Neuronal stem cell (in vitro differentiated cells): ENCODE measurements at regions not wholly inside any gene's neighbourhood (a gene's known extent, or its start where the extent isn't known, plus 50 kb on each side); places are given as distances from the start of the nearest gene placed in this dataset.
A peak's percentile ranks its signal among the peaks of the same experiment; 100 is the strongest.
"Not testable (repeated sequence)": the region's sequence is repeated elsewhere in the genome, so short reads cannot be mapped to it uniquely, and the experiment has no call there.

Source experiments
- DNase-seq: peaks from one replicate; pipeline ENCODE4 v3.0.0-alpha.2; 2013; ENCODE audit warnings: low spot score
- H2AFZ ChIP-seq: one replicate; pipeline ENCODE4 v1.6.1; 2013; ENCODE audit warnings: mild to moderate bottlenecking, low read length, inconsistent platforms
- H2AK5ac ChIP-seq: 2 replicates; pipeline ENCODE4 v1.6.1; 2013; ENCODE audit warnings: low read depth, mild to moderate bottlenecking, inconsistent platforms, low read length, moderate library complexity, mixed read lengths
- H2BK120ac ChIP-seq: 2 replicates; pipeline ENCODE4 v1.6.1; 2013; ENCODE audit warnings: low read depth, mild to moderate bottlenecking, inconsistent platforms, low read length, moderate library complexity, mixed read lengths
- H2BK12ac ChIP-seq: one replicate; pipeline ENCODE4 v1.6.1; 2013; ENCODE audit warnings: low read length, inconsistent platforms
- H2BK15ac ChIP-seq: 2 replicates; pipeline ENCODE4 v1.6.1; 2013; ENCODE audit warnings: mild to moderate bottlenecking, low read length, inconsistent platforms, mixed read lengths
- H2BK5ac ChIP-seq: one replicate; pipeline ENCODE4 v1.6.1; 2013; ENCODE audit warnings: inconsistent platforms, mild to moderate bottlenecking, low read length, moderate library complexity
- H3K14ac ChIP-seq: one replicate; pipeline ENCODE4 v1.6.1; 2013; ENCODE audit warnings: low read length, inconsistent platforms
- H3K18ac ChIP-seq: 2 replicates; pipeline ENCODE4 v1.6.1; 2013; ENCODE audit warnings: low read length, inconsistent platforms
- H3K23ac ChIP-seq: 2 replicates; pipeline ENCODE4 v1.6.1; 2013; ENCODE audit warnings: low read depth, mild to moderate bottlenecking, mixed read lengths, low read length, inconsistent platforms; ENCODE audit not compliant: poor library complexity
- H3K27ac ChIP-seq: replicated peaks from 3 replicates; pipeline ENCODE4 v1.5.1; 2013; ENCODE audit warnings: low read length, inconsistent platforms
- H3K27me3 ChIP-seq, 3 experiments: 2 replicates each; pipeline ENCODE4 v1.6.1; 2013; ENCODE audit warnings: low read length in 3 of 3, mild to moderate bottlenecking in 2 of 3, inconsistent platforms in 1 of 3, low read depth in 1 of 3, mixed read lengths in 1 of 3, moderate library complexity in 1 of 3; ENCODE audit not compliant: control insufficient read depth in 3 of 3, insufficient read depth in 3 of 3
- H3K36me3 ChIP-seq, 2 donors: replicated peaks in 1 of 2; 2 replicates each; pipeline ENCODE4 v1.6.1; 2013; ENCODE audit warnings: low read length in 2 of 2; ENCODE audit not compliant: control insufficient read depth in 2 of 2, insufficient read depth in 2 of 2
- H3K4ac ChIP-seq: 2 replicates; pipeline ENCODE4 v1.6.1; 2013; ENCODE audit warnings: inconsistent platforms, mild to moderate bottlenecking, low read length, moderate library complexity
- H3K4me1 ChIP-seq, 2 donors: 1 replicate in 1 of 2; 2 replicates in 1 of 2; pipeline ENCODE4 v1.6.1; 2013; ENCODE audit warnings: low read length in 2 of 2, low read depth in 1 of 2; ENCODE audit not compliant: control insufficient read depth in 2 of 2, insufficient read depth in 1 of 2
- H3K4me2 ChIP-seq: one replicate; pipeline ENCODE4 v1.6.1; 2013; ENCODE audit warnings: mild to moderate bottlenecking, low read length, inconsistent platforms; ENCODE audit not compliant: insufficient read depth, poor library complexity, severe bottlenecking
- H3K4me3 ChIP-seq, 2 donors: 2 replicates each; pipeline ENCODE4 v1.5.1; 2013; ENCODE audit warnings: low read length in 2 of 2, mild to moderate bottlenecking in 2 of 2, inconsistent platforms in 1 of 2, moderate library complexity in 1 of 2
- H3K79me1 ChIP-seq: one replicate; pipeline ENCODE4 v1.6.1; 2013; ENCODE audit warnings: low read depth, mild to moderate bottlenecking, inconsistent platforms, low read length, moderate library complexity
- H3K9ac ChIP-seq: one replicate; pipeline ENCODE4 v1.6.1; 2013; ENCODE audit warnings: mild to moderate bottlenecking, low read depth, low read length, inconsistent platforms; ENCODE audit not compliant: poor library complexity
- H3K9me3 ChIP-seq, 2 donors: replicated peaks in 1 of 2; 2 replicates each; pipeline versions ENCODE3 to v1.6.1; 2013; ENCODE audit warnings: low read length in 2 of 2, mild to moderate bottlenecking in 2 of 2, inconsistent platforms in 1 of 2, low read depth in 1 of 2, mixed read lengths in 1 of 2, moderate library complexity in 1 of 2; ENCODE audit not compliant: control insufficient read depth in 2 of 2, insufficient read depth in 1 of 2
- H4K8ac ChIP-seq: one replicate; pipeline ENCODE4 v1.6.1; 2013; ENCODE audit warnings: low read depth, mild to moderate bottlenecking, inconsistent platforms, low read length, moderate library complexity
- H4K91ac ChIP-seq: one replicate; pipeline ENCODE4 v1.6.1; 2013; ENCODE audit warnings: low read length, low read depth, mild to moderate bottlenecking, inconsistent platforms; ENCODE audit not compliant: poor library complexity
- WGBS, 2 donors: extraction: QIAGEN DNeasy Blood & Tissue Kit; methylation state at CpG; one replicate each; pipeline ENCODE4 v1.1.7; 2013; ENCODE audit warnings: missing lambda C conversion rate in 2 of 2, mixed read lengths in 1 of 2; ENCODE audit not compliant: insufficient read length in 2 of 2, insufficient replicate concordance in 1 of 2; ENCODE audit errors: extremely low coverage in 2 of 2; 5-methylcytosine and 5-hydroxymethylcytosine counted together

GRCh38 chr4:12118651-12119213 is 690.0 kb upstream of the HS3ST1 start:
- Histone ChIP-seq H3K9ac (no peak overlapping the region), H4K91ac (no peak overlapping the region), H2BK15ac (no peak overlapping the region), H3K36me3 (no peaks in the 10 kb centered on the region), H3K14ac (no peak overlapping the region), H3K4me2 (no peak overlapping the region), H2BK120ac (no peak overlapping the region), H3K9me3 (no peaks in the 10 kb centered on the region), H2AFZ (no peak overlapping the region), H3K4me3 (no peak overlapping the region), H3K79me1 (no peaks in the 10 kb centered on the region), H3K4me1 (no peaks in the 10 kb centered on the region), H4K8ac (no peak overlapping the region), H3K27me3 (no peaks in the 10 kb centered on the region), H3K27ac (no peak overlapping the region), H3K18ac (no peak overlapping the region), H3K23ac (no peak overlapping the region), H2BK12ac (no peak overlapping the region), H3K4ac (no peak overlapping the region), H2AK5ac (no peak overlapping the region), H2BK5ac (no peak overlapping the region)
- no peak for DNase-seq
- WGBS, 2 donors = no CpG with 5 or more reads among the region's 2 CpGs

- no peak overlapping the region for H3K4me2 ChIP-seq
- no peak overlapping the region for H4K91ac ChIP-seq
- H3K36me3 ChIP-seq = no peaks in the 10 kb centered on the region
- H2BK15ac ChIP-seq = no peak overlapping the region
- H3K9ac ChIP-seq = no peak overlapping the region
- no peaks in the 10 kb centered on the region for H3K79me1 ChIP-seq
- H2BK5ac ChIP-seq = no peak overlapping the region
- H3K9me3 ChIP-seq = no peaks in the 10 kb centered on the region
- H2BK12ac ChIP-seq = no peak overlapping the region
- no peak overlapping the region for H3K27ac ChIP-seq
- no peaks in the 10 kb centered on the region for H3K4me1 ChIP-seq
- H3K18ac ChIP-seq = no peak overlapping the region
- H3K27me3 ChIP-seq = no peaks in the 10 kb centered on the region
- no CpG with 5 or more reads among the region's 3 CpGs for WGBS, 2 donors
- no peak overlapping the region for H2AK5ac ChIP-seq
- peak overlapping the region; percentile 26 for H3K14ac ChIP-seq
- DNase-seq = no peak
- H4K8ac ChIP-seq = no peak overlapping the region
- H3K4me3 ChIP-seq = no peak overlapping the region
- H3K4ac ChIP-seq = no peak overlapping the region
- no peak overlapping the region for H2BK120ac ChIP-seq
- no peak overlapping the region for H3K23ac ChIP-seq
- H2AFZ ChIP-seq = no peak overlapping the region
These were observed 687.4 kb upstream of the HS3ST1 start for GRCh38 chr4:12116009-12116552.

- H2AK5ac ChIP-seq = no peak overlapping the region
- no peak overlapping the region for H3K4me3 ChIP-seq
- DNase-seq = no peak
- H3K23ac ChIP-seq = no peak overlapping the region
- H4K8ac ChIP-seq = no peak overlapping the region
- no peak overlapping the region for H2BK12ac ChIP-seq
- no peak overlapping the region for H3K18ac ChIP-seq
- no peak overlapping the region for H3K14ac ChIP-seq
- WGBS, 2 donors = no CpG with 5 or more reads among the region's 3 CpGs
- no peak overlapping the region for H3K9ac ChIP-seq
- H2BK120ac ChIP-seq = no peak overlapping the region
- no peaks in the 10 kb centered on the region for H3K36me3 ChIP-seq
- H3K4me1 ChIP-seq = no peaks in the 10 kb centered on the region
- no peak overlapping the region for H4K91ac ChIP-seq
- H3K79me1 ChIP-seq = no peaks in the 10 kb centered on the region
- no peaks in the 10 kb centered on the region for H3K9me3 ChIP-seq
- H2BK15ac ChIP-seq = no peak overlapping the region
- H3K4me2 ChIP-seq = no peak overlapping the region
- H3K4ac ChIP-seq = no peak overlapping the region
- no peak overlapping the region for H2AFZ ChIP-seq
- H3K27me3 ChIP-seq = no peaks in the 10 kb centered on the region
- H2BK5ac ChIP-seq = no peak overlapping the region
- H3K27ac ChIP-seq = no peak overlapping the region
These were observed 681.9 kb upstream of the HS3ST1 start for GRCh38 chr4:12110627-12111026.

- H3K27me3 ChIP-seq, H3K9me3 ChIP-seq, H3K4me1 ChIP-seq, H3K4me2 ChIP-seq, H3K36me3 ChIP-seq, H3K79me1 ChIP-seq, H2AK5ac ChIP-seq, H3K4me3 ChIP-seq, H3K27ac ChIP-seq, H2BK12ac ChIP-seq, H3K23ac ChIP-seq, H2BK15ac ChIP-seq, H2BK120ac ChIP-seq, H3K18ac ChIP-seq, H2AFZ ChIP-seq, H2BK5ac ChIP-seq, H3K9ac ChIP-seq, H3K14ac ChIP-seq, H4K91ac ChIP-seq, H3K4ac ChIP-seq, H4K8ac ChIP-seq, DNase-seq: not testable (repeated sequence)
- WGBS, 2 donors = no CpG with 5 or more reads among the region's 4 CpGs
These were observed 680.4 kb upstream of the HS3ST1 start for GRCh38 chr4:12109056-12109455.
